ENCODE measurements at regions not wholly inside any gene's neighbourhood (a gene's known extent, or its start where the extent isn't known, plus 50 kb on each side); places are given as distances from the start of the nearest gene placed in this dataset.

GRCh38 chr12:5294274-5295070, 137.4 kb upstream of the NTF3 start:
- Mint-ChIP-seq H3K4me3 (no peak overlapping the region), H3K27me3 (ENCODE audit: low read depth) (peaks cover 3% of the 10 kb centered on the region), H3K9me3 (peaks cover 6% of the 10 kb centered on the region), H3K4me1 (peaks cover 5% of the 10 kb centered on the region), H3K36me3 (ENCODE audit: low read depth) (peaks cover 5% of the 10 kb centered on the region), H3K27ac (ENCODE audit: unreplicated experiment) (no peak overlapping the region)
- TF ChIP-seq CTCF (conservative IDR thresholded peaks at IDR 0.05): no peak
- no peak for DNase-seq (ENCODE audit: low read depth, low spot score)

- Mint-ChIP-seq H3K4me1 (peaks cover 5% of the 10 kb centered on the region), H3K4me3 (no peak overlapping the region), H3K9me3 (peaks cover 6% of the 10 kb centered on the region), H3K27me3 (ENCODE audit: low read depth) (peaks cover 3% of the 10 kb centered on the region), H3K36me3 (ENCODE audit: low read depth) (peaks cover 5% of the 10 kb centered on the region), H3K27ac (ENCODE audit: unreplicated experiment) (no peak overlapping the region)
- no peak for TF ChIP-seq CTCF (conservative IDR thresholded peaks at IDR 0.05)
- DNase-seq (ENCODE audit: low read depth, low spot score): no peak
Observed at GRCh38 chr12:5295151-5295550, 136.8 kb upstream of the NTF3 start.

GRCh38 chr12:5295996-5296395, 135.9 kb upstream of the NTF3 start:
- H3K27me3 Mint-ChIP-seq (ENCODE audit: low read depth): peaks cover 3% of the 10 kb centered on the region
- no peak overlapping the region for H3K27ac Mint-ChIP-seq (ENCODE audit: unreplicated experiment)
- DNase-seq (ENCODE audit: low read depth, low spot score): no peak
- H3K9me3 Mint-ChIP-seq: peaks cover 3% of the 10 kb centered on the region
- H3K4me1 Mint-ChIP-seq: peaks cover 2% of the 10 kb centered on the region
- peaks cover 2% of the 10 kb centered on the region for H3K36me3 Mint-ChIP-seq (ENCODE audit: low read depth)
- no peak for TF ChIP-seq CTCF (conservative IDR thresholded peaks at IDR 0.05)
- H3K4me3 Mint-ChIP-seq: no peak overlapping the region

GRCh38 chr12:5301539-5301938, 130.4 kb upstream of the NTF3 start:
- Mint-ChIP-seq H3K9me3 (no peaks in the 10 kb centered on the region), H3K36me3 (ENCODE audit: low read depth) (no peaks in the 10 kb centered on the region), H3K4me1 (no peaks in the 10 kb centered on the region), H3K27ac (ENCODE audit: unreplicated experiment) (no peak overlapping the region), H3K27me3 (ENCODE audit: low read depth) (no peaks in the 10 kb centered on the region), H3K4me3 (no peak overlapping the region)
- no peak for TF ChIP-seq CTCF (conservative IDR thresholded peaks at IDR 0.05)
- no peak for DNase-seq (ENCODE audit: low read depth, low spot score)

- DNase-seq (ENCODE audit: low read depth, low spot score): no peak
- H3K9me3 Mint-ChIP-seq: no peaks in the 10 kb centered on the region
- no peaks in the 10 kb centered on the region for H3K27me3 Mint-ChIP-seq (ENCODE audit: low read depth)
- no peak overlapping the region for H3K27ac Mint-ChIP-seq (ENCODE audit: unreplicated experiment)
- no peak for TF ChIP-seq CTCF (conservative IDR thresholded peaks at IDR 0.05)
- no peak overlapping the region for H3K4me3 Mint-ChIP-seq
- peaks cover 5% of the 10 kb centered on the region for H3K4me1 Mint-ChIP-seq
- no peaks in the 10 kb centered on the region for H3K36me3 Mint-ChIP-seq (ENCODE audit: low read depth)
Observed at GRCh38 chr12:5305425-5305824, 126.5 kb upstream of the NTF3 start.
